HCT116 (cell line): ENCODE measurements at regions not wholly inside any gene's neighbourhood (a gene's known extent, or its start where the extent isn't known, plus 50 kb on each side); places are given as distances from the start of the nearest gene placed in this dataset.

ENCODE experiments used
- ATAC-seq: fragments of 200-7000 bp; cut with Tn5 transposase; 2 replicates; pipeline ENCODE4 v1.9.1; 2020; ENCODE audit warnings: mild to moderate bottlenecking, moderate library complexity
- BruUV-seq: library from RNA; stranded (reverse); fragments of 400-500 nt; replicated peaks from 2 replicates; lab custom pipeline; 2021; lab: Mats Ljungman, UMichigan
- CTCF ChIA-PET: fragments of 300-600 bp; sonication (Branson Sonifier 250); formaldehyde crosslinking; loops from one replicate; lab custom pipeline; 2021; ENCODE audit warnings: antibody characterized with exemption; lab: Charles Lee
- POLR2A ChIA-PET: fragments of 300-600, 350-600 bp; sonication (Branson Sonifier 250); formaldehyde crosslinking; loops from one replicate; lab custom pipeline; 2021; ENCODE audit warnings: antibody characterized with exemption; lab: Charles Lee
- RAD21 ChIA-PET, 2 experiments: fragments of 300-600 bp; sonication (Branson Sonifier 250); formaldehyde crosslinking; loops; one replicate each; lab custom pipeline; 2023; ENCODE audit warnings: low total read pairs in 2 of 2; ENCODE audit not compliant: uncharacterized antibody in 2 of 2, unreplicated experiment in 2 of 2, low non-redundant PET in 1 of 2; lab: Charles Lee
- DNase-seq: peaks from one replicate; pipeline ENCODE4 v3.0.0-alpha.2; 2010; ENCODE audit warnings: low read depth, low spot score
- H2AFZ ChIP-seq: fragments of 200-600 bp; shearing (Covaris generic), sonication (generic); 2 replicates; pipeline ENCODE4 v1.6.1; 2017; ENCODE audit warnings: low read depth, mixed run types, mixed read lengths, antibody characterized with exemption, low read length; ENCODE audit not compliant: poor library complexity, severe bottlenecking
- H3K27ac ChIP-seq: 2 replicates; pipeline ENCODE4 v1.5.1; 2012; ENCODE audit warnings: low read depth, low read length
- H3K27me3 ChIP-seq: fragments of 200-600 bp; sonication (generic); 2 replicates; pipeline ENCODE4 v1.6.1; 2016; ENCODE audit warnings: mixed run types, low read length, mixed read lengths; ENCODE audit not compliant: insufficient read depth
- H3K36me3 ChIP-seq, 2 experiments: fragments of 200-500 bp in 1 of 2; fragments of 200-600 bp in 1 of 2; sonication (Bioruptor generic) in 1 of 2; sonication (generic) in 1 of 2; 2 replicates each; pipeline versions ENCODE4 v1.5.1 to v1.6.1; 2014 to 2016; ENCODE audit warnings: low read length in 2 of 2, inconsistent platforms in 1 of 2, mixed read lengths in 1 of 2, mixed run types in 1 of 2; ENCODE audit not compliant: insufficient read depth in 2 of 2, control insufficient read depth in 1 of 2
- H3K4me1 ChIP-seq, 2 experiments: fragments of 200-600 bp in 1 of 2; sonication (generic) in 1 of 2; 2 replicates each; pipeline versions ENCODE4 v1.5.1 to v1.6.1; 2012 to 2017; ENCODE audit warnings: low read length in 2 of 2, inconsistent platforms in 1 of 2, mild to moderate bottlenecking in 1 of 2, mixed read lengths in 1 of 2, mixed run types in 1 of 2, moderate library complexity in 1 of 2; ENCODE audit not compliant: insufficient read depth in 2 of 2, control insufficient read depth in 1 of 2
- H3K4me2 ChIP-seq: fragments of 200-600 bp; sonication (generic); 2 replicates; pipeline ENCODE4 v1.6.1; 2017; ENCODE audit warnings: mixed run types, low read length, mixed read lengths
- H3K4me3 ChIP-seq, 2 experiments: fragments of 200-600 bp in 1 of 2; sonication (generic) in 1 of 2; replicated peaks in 1 of 2; 2 replicates each; pipeline ENCODE4 v1.5.1; 2011 to 2016; ENCODE audit warnings: low read length in 2 of 2, control low read depth in 1 of 2, low read depth in 1 of 2, mild to moderate bottlenecking in 1 of 2, mixed read lengths in 1 of 2, mixed run types in 1 of 2
- H3K79me2 ChIP-seq: fragments of 200-600 bp; sonication (generic); 2 replicates; pipeline ENCODE4 v1.6.1; 2017; ENCODE audit warnings: mild to moderate bottlenecking, mixed run types, low read length, moderate library complexity, mixed read lengths; ENCODE audit not compliant: insufficient read depth
- H3K9ac ChIP-seq: fragments of 200-600 bp; sonication (generic); 2 replicates; pipeline ENCODE4 v1.6.1; 2016; ENCODE audit warnings: low read length, mixed read lengths
- H3K9me2 ChIP-seq: fragments of 200-600 bp; sonication (generic), shearing (Covaris generic); 2 replicates; pipeline ENCODE4 v1.6.1; 2017; ENCODE audit warnings: mixed run types, mild to moderate bottlenecking, moderate library complexity; ENCODE audit not compliant: insufficient read depth
- H3K9me3 ChIP-seq, 2 experiments: fragments of 200-500 bp in 1 of 2; fragments of 200-600 bp in 1 of 2; sonication (Bioruptor generic) in 1 of 2; sonication (generic) in 1 of 2; 2 replicates each; pipeline ENCODE4 v1.6.1; 2014 to 2017; ENCODE audit warnings: low read length in 2 of 2, mixed read lengths in 2 of 2, inconsistent platforms in 1 of 2, low read depth in 1 of 2, mild to moderate bottlenecking in 1 of 2, mixed run types in 1 of 2, moderate library complexity in 1 of 2; ENCODE audit not compliant: control insufficient read depth in 1 of 2, insufficient read depth in 1 of 2
- H4K20me1 ChIP-seq: fragments of 200-600 bp; sonication (generic), shearing (Covaris generic); 2 replicates; pipeline ENCODE4 v1.6.1; 2017; ENCODE audit warnings: mixed run types, mild to moderate bottlenecking, moderate library complexity; ENCODE audit not compliant: insufficient read depth
- CBX3 ChIP-seq: IDR thresholded peaks from 2 replicates; pipeline ENCODE4 v1.6.1; 2012; ENCODE audit warnings: low read depth
- SP1 ChIP-seq: IDR thresholded peaks from 2 replicates; pipeline ENCODE4 v1.6.1; 2012; ENCODE audit warnings: low read depth
- SRF ChIP-seq: IDR thresholded peaks from 2 replicates; pipeline ENCODE4 v1.6.1; 2012; ENCODE audit warnings: low read depth
- TCF7L2 ChIP-seq: IDR thresholded peaks from 2 replicates; pipeline ENCODE4 v1.7.0; 2011; ENCODE audit warnings: borderline replicate concordance, inconsistent platforms; ENCODE audit not compliant: insufficient read depth, insufficient read length; ENCODE audit errors: extremely low read depth
- intact Hi-C: fragments of 100-400 bp; cut with micrococcal nuclease; formaldehyde crosslinking; loops from 2 replicates; pipeline ENCODE4 v1.10.0; 2022
- TF ChIP-seq, protein P1 (sequence below), 3 experiments: fragments of 200-600 bp in 1 of 3; sonication (generic) in 1 of 3; IDR thresholded peaks in 2 of 3; conservative IDR thresholded peaks in 1 of 3; 2 replicates each; pipeline ENCODE4 v1.5.1; 2012 to 2017; ENCODE audit warnings: low read depth in 2 of 3, low read length in 2 of 3, antibody characterized with exemption in 1 of 3, borderline replicate concordance in 1 of 3, control low read depth in 1 of 3, mild to moderate bottlenecking in 1 of 3, mixed read lengths in 1 of 3, mixed run types in 1 of 3, moderate library complexity in 1 of 3; ENCODE audit not compliant: insufficient read depth in 1 of 3
- TF ChIP-seq, protein P2 (sequence below): IDR thresholded peaks from 2 replicates; pipeline ENCODE4 v1.6.1; 2012
- TF ChIP-seq, protein P3 (sequence below): IDR thresholded peaks from 2 replicates; pipeline ENCODE4 v1.6.1; 2011; ENCODE audit warnings: mild to moderate bottlenecking, low read length, moderate library complexity; ENCODE audit not compliant: insufficient replicate concordance; ENCODE audit errors: extremely low read depth

DNA sequence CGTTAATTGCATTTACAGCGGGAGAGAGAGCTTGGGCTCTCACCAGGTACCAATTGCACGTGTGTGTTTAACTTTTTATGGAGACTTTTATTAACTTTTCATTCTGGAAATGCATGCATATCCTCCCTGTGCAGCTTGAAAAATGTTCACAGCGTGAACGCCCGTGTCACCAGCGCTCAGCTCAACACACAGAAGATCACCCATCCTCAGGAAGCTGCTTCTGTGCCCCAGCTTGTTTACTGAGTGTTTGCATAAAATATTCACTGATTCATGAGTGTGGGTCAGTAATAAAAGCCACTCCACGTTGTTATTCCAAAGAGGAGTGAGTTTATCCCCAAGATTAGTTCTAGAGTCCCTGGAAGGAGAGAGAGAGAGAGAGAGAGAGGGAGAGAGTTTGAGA lies 75.5 kb upstream of the FZD10 start:
- Histone ChIP-seq H3K9me3 (peaks cover 4 to 6% of the 10 kb centered on the region in 2 experiments; a peak in 2 of 4 replicates), H3K4me1 (no peaks in the 10 kb centered on the region), H3K4me3 (no peak overlapping the region), H3K9ac (no peak overlapping the region), H4K20me1 (no peaks in the 10 kb centered on the region), H3K27ac (no peak overlapping the region), H3K79me2 (no peaks in the 10 kb centered on the region), H3K9me2 (no peaks in the 10 kb centered on the region), H2AFZ (no peak overlapping the region), H3K4me2 (no peak overlapping the region), H3K27me3 (no peaks in the 10 kb centered on the region), H3K36me3 (no peaks in the 10 kb centered on the region)
- DNase-seq, result no peak
- TF ChIP-seq, protein P1, sequence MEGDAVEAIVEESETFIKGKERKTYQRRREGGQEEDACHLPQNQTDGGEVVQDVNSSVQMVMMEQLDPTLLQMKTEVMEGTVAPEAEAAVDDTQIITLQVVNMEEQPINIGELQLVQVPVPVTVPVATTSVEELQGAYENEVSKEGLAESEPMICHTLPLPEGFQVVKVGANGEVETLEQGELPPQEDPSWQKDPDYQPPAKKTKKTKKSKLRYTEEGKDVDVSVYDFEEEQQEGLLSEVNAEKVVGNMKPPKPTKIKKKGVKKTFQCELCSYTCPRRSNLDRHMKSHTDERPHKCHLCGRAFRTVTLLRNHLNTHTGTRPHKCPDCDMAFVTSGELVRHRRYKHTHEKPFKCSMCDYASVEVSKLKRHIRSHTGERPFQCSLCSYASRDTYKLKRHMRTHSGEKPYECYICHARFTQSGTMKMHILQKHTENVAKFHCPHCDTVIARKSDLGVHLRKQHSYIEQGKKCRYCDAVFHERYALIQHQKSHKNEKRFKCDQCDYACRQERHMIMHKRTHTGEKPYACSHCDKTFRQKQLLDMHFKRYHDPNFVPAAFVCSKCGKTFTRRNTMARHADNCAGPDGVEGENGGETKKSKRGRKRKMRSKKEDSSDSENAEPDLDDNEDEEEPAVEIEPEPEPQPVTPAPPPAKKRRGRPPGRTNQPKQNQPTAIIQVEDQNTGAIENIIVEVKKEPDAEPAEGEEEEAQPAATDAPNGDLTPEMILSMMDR (IDR thresholded peaks at IDR 0.05 in 2 of 3, conservative IDR thresholded peaks at IDR 0.05 in 1 of 3; ENCODE audit: borderline replicate concordance in 1 of 3, insufficient read depth in 1 of 3, low read depth in 2 of 3, low read length in 2 of 3), result no peak
- TF ChIP-seq SP1, result no peak
- no peak for TF ChIP-seq CBX3
- TF ChIP-seq, protein P2, sequence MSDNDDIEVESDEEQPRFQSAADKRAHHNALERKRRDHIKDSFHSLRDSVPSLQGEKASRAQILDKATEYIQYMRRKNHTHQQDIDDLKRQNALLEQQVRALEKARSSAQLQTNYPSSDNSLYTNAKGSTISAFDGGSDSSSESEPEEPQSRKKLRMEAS, result no peak
- TF ChIP-seq, protein P3, sequence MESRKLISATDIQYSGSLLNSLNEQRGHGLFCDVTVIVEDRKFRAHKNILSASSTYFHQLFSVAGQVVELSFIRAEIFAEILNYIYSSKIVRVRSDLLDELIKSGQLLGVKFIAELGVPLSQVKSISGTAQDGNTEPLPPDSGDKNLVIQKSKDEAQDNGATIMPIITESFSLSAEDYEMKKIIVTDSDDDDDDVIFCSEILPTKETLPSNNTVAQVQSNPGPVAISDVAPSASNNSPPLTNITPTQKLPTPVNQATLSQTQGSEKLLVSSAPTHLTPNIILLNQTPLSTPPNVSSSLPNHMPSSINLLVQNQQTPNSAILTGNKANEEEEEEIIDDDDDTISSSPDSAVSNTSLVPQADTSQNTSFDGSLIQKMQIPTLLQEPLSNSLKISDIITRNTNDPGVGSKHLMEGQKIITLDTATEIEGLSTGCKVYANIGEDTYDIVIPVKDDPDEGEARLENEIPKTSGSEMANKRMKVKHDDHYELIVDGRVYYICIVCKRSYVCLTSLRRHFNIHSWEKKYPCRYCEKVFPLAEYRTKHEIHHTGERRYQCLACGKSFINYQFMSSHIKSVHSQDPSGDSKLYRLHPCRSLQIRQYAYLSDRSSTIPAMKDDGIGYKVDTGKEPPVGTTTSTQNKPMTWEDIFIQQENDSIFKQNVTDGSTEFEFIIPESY, result no peak
- no peak for TF ChIP-seq TCF7L2
- TF ChIP-seq SRF, result no peak
- intact Hi-C loops, result no loop called here
- CTCF ChIA-PET, result no interaction called here
- POLR2A ChIA-PET, result no interaction called here
- no TSS peak for BruUV-seq
- no peak for ATAC-seq
- RAD21 ChIA-PET, result no interaction called here
